Trophoblast cell (in vitro differentiated cells and primary cell): ENCODE measurements at regions not wholly inside any gene's neighbourhood (a gene's known extent, or its start where the extent isn't known, plus 50 kb on each side); places are given as distances from the start of the nearest gene placed in this dataset.

Source experiments
- DNase-seq, 2 donors: peaks; one replicate each; pipeline ENCODE4 v3.0.0-alpha.2; 2016
- H2AFZ ChIP-seq: 2 replicates; pipeline ENCODE4 v1.6.1; 2013; ENCODE audit warnings: low read length, moderate library complexity, mild to moderate bottlenecking; ENCODE audit not compliant: insufficient read depth, poor library complexity
- H2AK5ac ChIP-seq: 2 replicates; pipeline ENCODE4 v1.6.1; 2013; ENCODE audit warnings: mild to moderate bottlenecking, low read length
- H2BK120ac ChIP-seq: 2 replicates; pipeline ENCODE4 v1.6.1; 2013; ENCODE audit warnings: low read length, mild to moderate bottlenecking, moderate library complexity; ENCODE audit not compliant: insufficient read depth, poor library complexity
- H2BK12ac ChIP-seq: 2 replicates; pipeline ENCODE4 v1.6.1; 2013; ENCODE audit warnings: mild to moderate bottlenecking, low read length, moderate library complexity
- H2BK5ac ChIP-seq: 2 replicates; pipeline ENCODE4 v1.6.1; 2013; ENCODE audit warnings: low read length, low read depth, moderate library complexity, mild to moderate bottlenecking; ENCODE audit not compliant: poor library complexity
- H3K14ac ChIP-seq: 2 replicates; pipeline ENCODE4 v1.6.1; 2013; ENCODE audit warnings: mild to moderate bottlenecking, low read length
- H3K18ac ChIP-seq: 2 replicates; pipeline ENCODE4 v1.6.1; 2013; ENCODE audit warnings: mild to moderate bottlenecking, low read length
- H3K23ac ChIP-seq: 2 replicates; pipeline ENCODE4 v1.6.1; 2013; ENCODE audit warnings: low read length
- H3K27ac ChIP-seq: 2 replicates; pipeline ENCODE4 v1.5.1; 2013; ENCODE audit warnings: low read depth, mild to moderate bottlenecking, inconsistent platforms, low read length, moderate library complexity
- H3K27me3 ChIP-seq: 2 replicates; pipeline ENCODE4 v1.6.1; 2013; ENCODE audit warnings: inconsistent platforms, mild to moderate bottlenecking, low read length, moderate library complexity; ENCODE audit not compliant: insufficient read depth
- H3K36me3 ChIP-seq, 2 experiments: 1 replicate in 1 of 2; 2 replicates in 1 of 2; pipeline ENCODE4 v1.6.1; 2013; ENCODE audit warnings: low read length in 2 of 2, mild to moderate bottlenecking in 2 of 2, moderate library complexity in 1 of 2; ENCODE audit not compliant: insufficient read depth in 2 of 2, control insufficient read depth in 1 of 2
- H3K4ac ChIP-seq: 2 replicates; pipeline ENCODE4 v1.6.1; 2013; ENCODE audit warnings: low read depth, mild to moderate bottlenecking, low read length, moderate library complexity
- H3K4me1 ChIP-seq, 2 experiments: 1 replicate in 1 of 2; 2 replicates in 1 of 2; pipeline ENCODE4 v1.6.1; 2013; ENCODE audit warnings: low read length in 2 of 2, mild to moderate bottlenecking in 2 of 2, moderate library complexity in 1 of 2; ENCODE audit not compliant: insufficient read depth in 2 of 2, control insufficient read depth in 1 of 2
- H3K4me2 ChIP-seq: 2 replicates; pipeline ENCODE4 v1.6.1; 2013; ENCODE audit warnings: inconsistent platforms, mild to moderate bottlenecking, low read length, moderate library complexity
- H3K4me3 ChIP-seq: 2 replicates; pipeline ENCODE4 v1.5.1; 2013; ENCODE audit warnings: mild to moderate bottlenecking, low read depth, low read length, inconsistent platforms
- H3K79me1 ChIP-seq: one replicate; pipeline ENCODE4 v1.6.1; 2013; ENCODE audit warnings: low read length
- H3K79me2 ChIP-seq: 2 replicates; pipeline ENCODE4 v1.6.1; 2013; ENCODE audit warnings: low read length, mild to moderate bottlenecking; ENCODE audit not compliant: control insufficient read depth, insufficient read depth, poor library complexity
- H3K9ac ChIP-seq: 2 replicates; pipeline ENCODE4 v1.6.1; 2013; ENCODE audit warnings: mild to moderate bottlenecking, low read length
- H3K9me3 ChIP-seq: 2 replicates; pipeline ENCODE4 v1.6.1; 2013; ENCODE audit warnings: low read depth, mild to moderate bottlenecking, control low read depth, inconsistent platforms, low read length; ENCODE audit not compliant: insufficient read depth
- H4K12ac ChIP-seq: 2 replicates; pipeline ENCODE4 v1.6.1; 2013; ENCODE audit warnings: low read depth, mild to moderate bottlenecking, low read length, moderate library complexity
- H4K8ac ChIP-seq: 2 replicates; pipeline ENCODE4 v1.6.1; 2013; ENCODE audit warnings: low read depth, mild to moderate bottlenecking, low read length, moderate library complexity
- H4K91ac ChIP-seq: one replicate; pipeline ENCODE4 v1.6.1; 2013; ENCODE audit warnings: low read depth, mild to moderate bottlenecking, low read length, moderate library complexity
- WGBS: extraction: QIAGEN DNeasy Blood & Tissue Kit; methylation state at CpG from one replicate; pipeline ENCODE4 v1.1.7; 2013; ENCODE audit warnings: missing lambda C conversion rate; ENCODE audit not compliant: insufficient read length, insufficient coverage; ENCODE audit errors: extremely low coverage; 5-methylcytosine and 5-hydroxymethylcytosine counted together

DNA sequence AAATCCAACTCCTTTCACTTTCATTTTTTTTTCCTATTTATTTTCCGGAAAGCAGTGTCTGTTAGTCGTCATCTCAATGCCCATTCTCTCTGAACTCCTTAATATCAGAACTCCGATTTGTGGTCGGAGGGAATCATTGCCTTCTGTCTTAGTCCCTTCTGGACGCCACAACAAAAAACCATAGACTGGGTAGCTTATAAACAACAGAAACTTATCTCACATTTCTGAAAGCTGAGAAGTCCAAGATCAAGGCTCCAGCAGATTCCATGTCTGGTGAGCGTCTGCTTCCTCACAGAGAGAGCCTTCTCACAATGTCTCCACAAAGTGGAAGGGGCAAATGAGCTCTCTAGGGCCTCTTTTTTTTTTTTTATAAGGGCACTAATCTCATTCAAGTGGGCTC lies 296.6 kb upstream of the CDH11 start:
- H4K91ac ChIP-seq: no peak overlapping the region
- no peak overlapping the region for H2BK120ac ChIP-seq
- no peaks in the 10 kb centered on the region for H3K27me3 ChIP-seq

DNA sequence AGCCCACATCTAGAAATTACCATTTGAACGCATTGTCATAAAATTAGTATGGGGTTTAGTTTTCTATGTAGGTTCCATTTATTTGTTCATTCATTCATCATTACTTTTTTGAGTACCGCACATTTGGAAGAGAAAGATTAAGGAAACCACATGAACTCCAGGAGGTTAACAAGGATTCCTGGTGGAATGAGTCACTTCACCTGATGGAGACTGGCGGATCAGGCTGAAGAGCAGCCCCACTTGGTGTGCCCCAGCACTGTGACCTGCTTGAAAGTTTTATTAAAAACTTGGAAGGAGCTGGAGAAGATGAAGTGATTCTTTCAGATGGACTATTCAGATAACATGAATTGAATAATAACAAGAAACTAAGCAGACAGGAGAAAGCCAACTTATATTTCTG lies 293.6 kb upstream of the CDH11 start:
- H2AK5ac ChIP-seq: no peak overlapping the region
- DNase-seq: no peak
- peaks cover 3 to 5% of the 10 kb centered on the region in 2 experiments for H3K4me1 ChIP-seq
- no peak overlapping the region for H3K23ac ChIP-seq
- no peaks in the 10 kb centered on the region for H3K79me2 ChIP-seq
- no peak overlapping the region for H4K12ac ChIP-seq
- peak overlapping the region; percentile 46 for H3K27ac ChIP-seq
- H3K36me3 ChIP-seq: no peaks in the 10 kb centered on the region
- no peak overlapping the region for H3K4ac ChIP-seq
- no peak overlapping the region for H4K91ac ChIP-seq
- no peak overlapping the region for H2BK120ac ChIP-seq
- H2AFZ ChIP-seq: no peak overlapping the region
- no peak overlapping the region for H3K4me3 ChIP-seq
- H4K8ac ChIP-seq: no peak overlapping the region
- H2BK5ac ChIP-seq: no peak overlapping the region
- no peak overlapping the region for H3K18ac ChIP-seq
- no peaks in the 10 kb centered on the region for H3K27me3 ChIP-seq
- no peak overlapping the region for H3K14ac ChIP-seq
- no peak overlapping the region for H3K9ac ChIP-seq
- WGBS: no CpG with 5 or more reads among the region's 3 CpGs
- no peak overlapping the region for H2BK12ac ChIP-seq
- H3K4me2 ChIP-seq: no peak overlapping the region
- H3K9me3 ChIP-seq: peaks cover 4% of the 10 kb centered on the region
- H3K79me1 ChIP-seq: peaks cover 9% of the 10 kb centered on the region

More for the DNA sequence above, 296.6 kb upstream of the CDH11 start:
- H3K18ac ChIP-seq: no peak overlapping the region
- H3K4me2 ChIP-seq: no peak overlapping the region
- no peak overlapping the region for H3K4me3 ChIP-seq
- H4K8ac ChIP-seq: no peak overlapping the region
- no peak overlapping the region for H4K12ac ChIP-seq
- H3K36me3 ChIP-seq: no peaks in the 10 kb centered on the region
- H3K4ac ChIP-seq: no peak overlapping the region
- H3K4me1 ChIP-seq: peaks cover 0 to 5% of the 10 kb centered on the region in 2 experiments
- H3K79me2 ChIP-seq: no peaks in the 10 kb centered on the region
- H2AFZ ChIP-seq: no peak overlapping the region
- peaks cover 4% of the 10 kb centered on the region for H3K9me3 ChIP-seq
- H3K23ac ChIP-seq: no peak overlapping the region
- H3K14ac ChIP-seq: no peak overlapping the region
- no peak overlapping the region for H2BK12ac ChIP-seq
- H3K79me1 ChIP-seq: peaks cover 9% of the 10 kb centered on the region
- no peak overlapping the region for H3K9ac ChIP-seq
- no peak overlapping the region for H3K27ac ChIP-seq
- H2AK5ac ChIP-seq: no peak overlapping the region
- WGBS: no CpG with 5 or more reads among the region's 6 CpGs
- DNase-seq: no peak
- no peak overlapping the region for H2BK5ac ChIP-seq

DNA sequence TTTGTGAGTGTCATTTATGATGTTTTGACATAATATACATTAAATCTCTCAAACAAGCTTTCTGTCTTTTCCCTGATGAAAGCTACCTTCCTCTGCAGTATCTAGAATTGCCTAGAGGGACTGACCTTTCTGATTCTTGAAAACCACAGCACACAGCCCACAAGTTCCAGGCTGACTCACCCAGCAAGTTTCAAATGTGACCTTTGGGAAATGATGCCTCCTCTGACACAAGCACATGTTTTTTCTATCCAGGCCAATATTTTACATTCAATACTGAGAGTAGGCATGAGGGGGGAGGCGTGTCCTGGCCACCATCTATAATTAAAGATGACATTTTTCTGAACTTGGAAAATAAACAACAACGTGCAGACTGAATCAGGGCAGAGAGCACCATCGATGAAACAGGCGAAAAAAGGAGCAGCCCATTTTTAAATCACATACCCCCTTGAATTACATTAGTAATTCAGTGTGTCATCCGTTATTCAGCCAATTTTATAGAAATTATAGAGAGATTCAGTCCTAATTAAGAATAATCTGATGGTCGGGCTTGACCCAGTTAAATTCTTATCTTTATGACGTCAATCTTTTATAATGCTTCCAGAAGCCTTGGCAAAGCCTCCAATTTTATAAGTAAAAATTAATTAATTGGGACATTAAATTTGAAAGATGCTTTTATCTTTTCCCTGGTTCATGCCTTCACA lies 292.6 kb upstream of the CDH11 start:
- H3K14ac ChIP-seq: no peak overlapping the region
- no peak overlapping the region for H3K4ac ChIP-seq
- no peak overlapping the region for H2BK5ac ChIP-seq
- DNase-seq: no peak
- no CpG with 5 or more reads among the region's 7 CpGs for WGBS
- H3K4me3 ChIP-seq: no peak overlapping the region
- no peaks in the 10 kb centered on the region for H3K79me2 ChIP-seq
- H3K23ac ChIP-seq: no peak overlapping the region
- H3K4me2 ChIP-seq: no peak overlapping the region
- H4K12ac ChIP-seq: no peak overlapping the region
- peak overlapping the region; percentile 7 for H3K27ac ChIP-seq
- H4K91ac ChIP-seq: peak overlapping the region; percentile 34
- no peak overlapping the region for H3K9ac ChIP-seq
- no peak overlapping the region for H2AFZ ChIP-seq
- H2AK5ac ChIP-seq: no peak overlapping the region
- peaks cover 3 to 5% of the 10 kb centered on the region in 2 experiments for H3K4me1 ChIP-seq
- H3K27me3 ChIP-seq: no peaks in the 10 kb centered on the region
- peaks cover 8% of the 10 kb centered on the region for H3K79me1 ChIP-seq
- no peak overlapping the region for H2BK12ac ChIP-seq
- H3K9me3 ChIP-seq: no peaks in the 10 kb centered on the region
- no peak overlapping the region for H3K18ac ChIP-seq
- H4K8ac ChIP-seq: no peak overlapping the region
- H3K36me3 ChIP-seq: no peaks in the 10 kb centered on the region
- no peak overlapping the region for H2BK120ac ChIP-seq

DNA sequence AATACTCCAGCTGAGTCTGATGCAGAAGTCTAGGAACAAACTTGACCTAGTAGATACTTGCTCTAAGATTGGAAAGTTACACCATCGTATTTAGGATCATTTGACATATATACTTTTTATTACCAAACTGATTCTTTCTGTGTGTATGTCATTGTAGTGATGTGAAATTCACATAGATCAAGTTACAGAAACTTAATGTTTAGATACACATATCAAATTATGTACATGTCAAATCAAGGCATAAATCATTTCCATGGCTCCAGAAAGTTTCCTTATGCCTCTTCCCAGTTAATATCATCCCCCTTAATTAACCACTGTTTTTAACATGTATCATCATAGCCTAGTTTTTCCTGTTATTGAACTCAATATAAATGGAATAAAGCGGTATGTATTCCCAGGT lies 292.0 kb upstream of the CDH11 start:
- no peaks in the 10 kb centered on the region for H3K9me3 ChIP-seq
- H3K4me2 ChIP-seq: no peak overlapping the region
- no peak overlapping the region for H2BK5ac ChIP-seq
- H3K18ac ChIP-seq: no peak overlapping the region
- H2BK120ac ChIP-seq: no peak overlapping the region
- no peak overlapping the region for H3K27ac ChIP-seq
- H3K14ac ChIP-seq: no peak overlapping the region
- no peak overlapping the region for H3K23ac ChIP-seq
- H4K12ac ChIP-seq: no peak overlapping the region
- no CpG with 5 or more reads among the region's 2 CpGs for WGBS
- peaks cover 3% of the 10 kb centered on the region in 2 experiments for H3K4me1 ChIP-seq
- H3K36me3 ChIP-seq: no peaks in the 10 kb centered on the region
- H2BK12ac ChIP-seq: no peak overlapping the region
- no peak overlapping the region for H3K4ac ChIP-seq
- H2AFZ ChIP-seq: no peak overlapping the region
- no peaks in the 10 kb centered on the region for H3K79me2 ChIP-seq
- no peak overlapping the region for H3K9ac ChIP-seq
- H4K8ac ChIP-seq: no peak overlapping the region
- H3K27me3 ChIP-seq: no peaks in the 10 kb centered on the region
- no peak for DNase-seq
- peaks cover 5% of the 10 kb centered on the region for H3K79me1 ChIP-seq
- no peak overlapping the region for H4K91ac ChIP-seq
- H2AK5ac ChIP-seq: no peak overlapping the region
- no peak overlapping the region for H3K4me3 ChIP-seq
